Testis (tissue), 2 donors: ENCODE measurements at regions not wholly inside any gene's neighbourhood (a gene's known extent, or its start where the extent isn't known, plus 50 kb on each side); places are given as distances from the start of the nearest gene placed in this dataset.

ENCODE experiments used
- DNase-seq: peaks from one replicate; pipeline ENCODE4 v3.0.0-alpha.2; 2019
- H3K27ac ChIP-seq, 2 donors: fragments of 200-600 bp; sonication (generic); one replicate each; pipeline ENCODE4 v1.5.1; 2019
- H3K27me3 ChIP-seq: fragments of 200-600 bp; sonication (generic); one replicate; pipeline ENCODE4 v1.5.1; 2019
- H3K36me3 ChIP-seq: fragments of 200-600 bp; sonication (generic); one replicate; pipeline ENCODE4 v1.5.1; 2017; ENCODE audit warnings: low read depth; ENCODE audit errors: missing control alignments
- H3K4me1 ChIP-seq: fragments of 200-600 bp; sonication (generic); one replicate; pipeline ENCODE4 v1.5.1; 2019
- H3K4me3 ChIP-seq, 2 donors: fragments of 200-600 bp; sonication (generic); one replicate each; pipeline ENCODE4 v1.5.1; 2017 to 2019
- H3K9me3 ChIP-seq: fragments of 200-600 bp; sonication (generic); one replicate; pipeline ENCODE4 v1.5.1; 2017
- POLR2A ChIP-seq: fragments of 450-650 bp; IDR thresholded peaks from one replicate; pipeline ENCODE4 v1.6.1; 2017; ENCODE audit warnings: antibody characterized with exemption, mild to moderate bottlenecking, moderate library complexity
- WGBS, 2 donors: methylation state at CpG; one replicate each; pipeline ENCODE4 v1.1.5; 2018; 5-methylcytosine and 5-hydroxymethylcytosine counted together
- intact Hi-C: fragments of 100-400 bp; cut with DNase I; formaldehyde crosslinking; loops from one replicate; pipeline ENCODE4 v1.15.1; 2023; ENCODE audit warnings: low total_unique reads
- TF ChIP-seq, protein P1 (sequence below), 3 experiments: fragments of 450-650 bp in 2 of 3; fragments of 200-600 bp in 1 of 3; sonication (generic) in 1 of 3; IDR thresholded peaks; one replicate each; pipeline ENCODE4 v1.5.1; 2016 to 2019; ENCODE audit warnings: antibody characterized with exemption in 3 of 3, mild to moderate bottlenecking in 2 of 3, moderate library complexity in 1 of 3

DNA sequence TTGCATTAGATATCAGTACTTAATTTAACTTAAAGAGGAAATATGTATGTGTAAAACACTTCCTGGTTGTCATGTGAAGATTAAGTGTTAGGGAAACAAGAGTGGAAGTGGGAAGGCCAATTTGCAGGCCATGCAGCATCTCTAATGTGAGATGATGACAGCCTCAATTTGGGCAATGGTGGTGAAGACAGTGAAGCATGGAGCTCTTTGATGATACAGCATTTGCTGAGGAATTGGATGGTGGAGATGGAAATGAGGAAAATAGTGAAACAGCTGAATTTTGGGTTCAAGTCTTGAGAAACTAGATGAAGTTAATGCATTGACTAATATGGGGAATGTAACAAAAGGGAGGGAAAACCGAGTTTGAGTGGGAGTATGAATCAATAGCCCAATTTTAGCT, 231.7 kb upstream of the MIR17HG start:
- no peak for DNase-seq
- Histone ChIP-seq H3K27ac (no peak overlapping the region), H3K9me3 (no peaks in the 10 kb centered on the region), H3K27me3 (no peaks in the 10 kb centered on the region), H3K36me3 (no peaks in the 10 kb centered on the region), H3K4me1 (no peaks in the 10 kb centered on the region), H3K4me3 (no peak overlapping the region)
- TF ChIP-seq, protein P1, sequence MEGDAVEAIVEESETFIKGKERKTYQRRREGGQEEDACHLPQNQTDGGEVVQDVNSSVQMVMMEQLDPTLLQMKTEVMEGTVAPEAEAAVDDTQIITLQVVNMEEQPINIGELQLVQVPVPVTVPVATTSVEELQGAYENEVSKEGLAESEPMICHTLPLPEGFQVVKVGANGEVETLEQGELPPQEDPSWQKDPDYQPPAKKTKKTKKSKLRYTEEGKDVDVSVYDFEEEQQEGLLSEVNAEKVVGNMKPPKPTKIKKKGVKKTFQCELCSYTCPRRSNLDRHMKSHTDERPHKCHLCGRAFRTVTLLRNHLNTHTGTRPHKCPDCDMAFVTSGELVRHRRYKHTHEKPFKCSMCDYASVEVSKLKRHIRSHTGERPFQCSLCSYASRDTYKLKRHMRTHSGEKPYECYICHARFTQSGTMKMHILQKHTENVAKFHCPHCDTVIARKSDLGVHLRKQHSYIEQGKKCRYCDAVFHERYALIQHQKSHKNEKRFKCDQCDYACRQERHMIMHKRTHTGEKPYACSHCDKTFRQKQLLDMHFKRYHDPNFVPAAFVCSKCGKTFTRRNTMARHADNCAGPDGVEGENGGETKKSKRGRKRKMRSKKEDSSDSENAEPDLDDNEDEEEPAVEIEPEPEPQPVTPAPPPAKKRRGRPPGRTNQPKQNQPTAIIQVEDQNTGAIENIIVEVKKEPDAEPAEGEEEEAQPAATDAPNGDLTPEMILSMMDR (IDR thresholded peaks at IDR 0.05): no peak
- no peak for TF ChIP-seq POLR2A
- 83 to 84% methylated on average over 1 of the region's 1 CpG for WGBS, 2 donors
- intact Hi-C loops: no loop called here

DNA sequence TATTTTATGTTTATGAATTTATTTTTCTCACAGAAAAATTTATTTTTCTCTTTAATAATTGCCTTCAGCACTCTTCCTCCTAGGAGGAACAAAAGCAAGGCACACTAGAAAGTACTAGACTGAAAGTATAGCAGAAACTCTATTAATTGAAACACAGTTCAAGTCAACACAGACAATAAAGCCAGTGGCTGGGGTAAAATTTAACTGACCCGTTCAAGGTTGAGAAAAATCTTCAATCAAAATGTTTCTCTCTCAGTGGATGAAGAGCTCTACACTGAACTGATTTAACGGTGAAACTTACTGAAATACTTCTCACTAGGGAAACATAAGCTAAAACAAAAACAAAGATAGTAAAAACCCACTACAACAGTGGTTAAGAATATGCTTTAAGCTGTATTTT, 230.1 kb upstream of the MIR17HG start:
- no peak for TF ChIP-seq POLR2A
- TF ChIP-seq, protein P1 (IDR thresholded peaks at IDR 0.05): no peak
- Histone ChIP-seq H3K4me1 (no peaks in the 10 kb centered on the region), H3K27me3 (no peaks in the 10 kb centered on the region), H3K9me3 (no peaks in the 10 kb centered on the region), H3K36me3 (no peaks in the 10 kb centered on the region), H3K4me3 (no peak overlapping the region), H3K27ac (no peak overlapping the region)
- 75 to 83% methylated on average over 2 of the region's 2 CpGs for WGBS, 2 donors
- intact Hi-C loops: no loop called here
- DNase-seq: no peak

DNA sequence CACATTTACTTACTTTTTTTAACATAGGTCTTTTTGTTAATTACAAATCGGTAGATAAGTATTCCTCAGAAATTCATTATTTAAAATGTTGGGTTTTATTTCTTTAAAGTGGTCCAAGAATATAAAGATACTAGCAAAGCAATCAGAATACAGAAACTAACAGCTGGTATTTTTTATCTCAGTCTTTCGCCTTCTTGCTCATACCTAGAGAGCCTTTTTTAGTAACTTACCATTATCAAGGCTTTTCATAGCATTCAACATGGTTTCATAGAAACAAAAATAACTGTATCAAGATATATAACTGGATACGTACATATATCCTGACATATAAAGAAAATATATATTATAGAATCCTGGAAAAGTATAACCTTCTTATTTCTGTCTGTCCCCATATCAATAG, 227.8 kb upstream of the MIR17HG start:
- H3K4me3 ChIP-seq: no peak overlapping the region
- H3K4me1 ChIP-seq: no peaks in the 10 kb centered on the region
- DNase-seq: no peak
- intact Hi-C loops: no loop called here
- H3K27ac ChIP-seq: no peak overlapping the region
- 89 to 97% methylated on average over 3 of the region's 3 CpGs for WGBS, 2 donors
- H3K9me3 ChIP-seq: no peaks in the 10 kb centered on the region
- no peaks in the 10 kb centered on the region for H3K27me3 ChIP-seq
- TF ChIP-seq, protein P1 (IDR thresholded peaks at IDR 0.05): no peak
- TF ChIP-seq POLR2A: no peak
- H3K36me3 ChIP-seq: no peaks in the 10 kb centered on the region

DNA sequence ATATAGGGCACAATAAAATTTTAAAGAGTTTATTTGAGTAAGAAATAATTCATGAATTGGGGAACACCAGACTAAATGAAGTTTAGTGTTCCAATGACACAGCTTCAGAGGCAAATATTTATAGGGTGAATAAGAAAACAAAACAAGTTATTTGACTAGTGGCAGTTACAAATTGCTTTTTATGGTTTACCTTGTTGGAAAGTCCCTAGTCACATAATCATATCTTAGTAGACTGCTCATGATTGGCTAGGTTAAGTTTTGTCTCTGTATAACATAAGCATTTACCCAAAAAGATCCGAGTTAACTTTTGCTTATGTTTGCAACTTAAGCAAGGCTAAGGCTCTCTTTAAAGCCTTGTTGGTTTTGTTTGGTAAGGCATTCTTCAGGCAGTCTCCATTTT, 224.7 kb upstream of the MIR17HG start:
- H3K9me3 ChIP-seq: no peaks in the 10 kb centered on the region
- DNase-seq: no peak
- no peaks in the 10 kb centered on the region for H3K4me1 ChIP-seq
- no peaks in the 10 kb centered on the region for H3K27me3 ChIP-seq
- H3K36me3 ChIP-seq: no peaks in the 10 kb centered on the region
- intact Hi-C loops: no loop called here
- WGBS, 2 donors: 87 to 92% methylated on average over 1 of the region's 1 CpG
- H3K4me3 ChIP-seq: no peak overlapping the region
- TF ChIP-seq POLR2A: no peak
- TF ChIP-seq, protein P1 (IDR thresholded peaks at IDR 0.05): no peak
- H3K27ac ChIP-seq: no peak overlapping the region

DNA sequence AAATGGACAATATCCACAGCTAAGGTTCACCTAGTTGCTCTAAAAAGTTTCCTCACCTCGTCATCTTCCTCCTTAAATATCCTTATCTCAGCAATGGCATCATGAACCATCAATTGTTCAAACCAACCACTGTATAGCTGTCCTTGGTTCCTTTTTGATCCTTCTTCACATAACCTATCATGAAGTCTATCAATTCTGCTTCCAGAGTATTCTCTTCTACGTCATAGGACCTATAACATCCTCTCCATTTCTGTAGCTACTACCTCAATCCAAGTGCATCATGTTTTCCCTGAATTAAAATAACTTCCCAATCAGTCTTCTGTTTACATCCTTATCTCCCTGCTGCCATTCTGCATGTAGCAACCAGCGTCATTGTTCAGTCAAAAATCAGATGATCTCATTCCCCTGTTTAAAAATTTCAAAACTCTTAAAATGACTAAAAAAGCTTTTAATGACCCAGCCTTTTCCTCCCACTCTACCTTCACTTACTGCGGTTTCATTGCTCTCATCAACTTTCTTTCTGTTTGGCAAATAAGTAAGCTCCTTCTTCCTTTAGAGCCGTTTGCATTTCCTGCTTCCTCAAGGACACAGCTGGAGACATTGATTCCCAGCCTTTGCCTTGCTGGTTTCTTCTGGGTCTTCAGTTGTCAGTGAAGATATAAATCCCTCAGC, 223.9 kb upstream of the MIR17HG start:
- DNase-seq: no peak
- WGBS, 2 donors: 49 to 50% methylated on average over 5 of the region's 5 CpGs
- no peak for TF ChIP-seq POLR2A
- TF ChIP-seq, protein P1 (IDR thresholded peaks at IDR 0.05): no peak
- Histone ChIP-seq H3K9me3 (no peaks in the 10 kb centered on the region), H3K36me3 (no peaks in the 10 kb centered on the region), H3K4me1 (no peaks in the 10 kb centered on the region), H3K27me3 (no peaks in the 10 kb centered on the region), H3K4me3 (no peak overlapping the region), H3K27ac (no peak overlapping the region)
- intact Hi-C loops: no loop called here
